Caco-2 (cell line): ENCODE measurements at regions not wholly inside any gene's neighbourhood (a gene's known extent, or its start where the extent isn't known, plus 50 kb on each side); places are given as distances from the start of the nearest gene placed in this dataset.
"Not testable (repeated sequence)": the region's sequence is repeated elsewhere in the genome, so short reads cannot be mapped to it uniquely, and the experiment has no call there.

Experiments
- BruUV-seq: library from RNA; stranded (reverse); fragments of 400-500 nt; replicated peaks from 2 replicates; lab custom pipeline; 2021; lab: Mats Ljungman, UMichigan
- CTCF ChIA-PET: fragments of 300-600 bp; sonication (Branson Sonifier 250); formaldehyde crosslinking; loops from one replicate; lab custom pipeline; 2022; ENCODE audit warnings: antibody characterized with exemption; lab: Charles Lee
- POLR2A ChIA-PET: fragments of 300-600 bp; sonication (Branson Sonifier 250); formaldehyde crosslinking; loops from one replicate; lab custom pipeline; 2022; ENCODE audit warnings: antibody characterized with exemption; lab: Charles Lee
- DNase-seq, 2 experiments: peaks; one replicate each; pipeline versions ENCODE4 v3.0.0 to v3.0.0-alpha.2; 2020 to 2022
- H3K27me3 ChIP-seq: replicated peaks from 2 replicates; pipeline ENCODE4 v1.6.0; 2011; ENCODE audit warnings: low read length; ENCODE audit not compliant: control insufficient read depth, insufficient read depth
- H3K36me3 ChIP-seq: 2 replicates; pipeline ENCODE4 v1.5.1; 2011; ENCODE audit warnings: low read length; ENCODE audit not compliant: control insufficient read depth, insufficient read depth
- H3K4me1 ChIP-seq: fragments of 250-450 bp; sonication (Bioruptor Pico); 2 replicates; pipeline ENCODE4 v1.5.1; 2020; ENCODE audit warnings: mild to moderate bottlenecking
- H3K4me3 ChIP-seq: 2 replicates; pipeline ENCODE4 v1.5.1; 2011; ENCODE audit warnings: low read depth, mild to moderate bottlenecking, control low read depth, low read length
- H3K9me3 ChIP-seq: fragments of 250-450 bp; sonication (Bioruptor Pico); 2 replicates; pipeline ENCODE4 v1.5.1; 2020; ENCODE audit warnings: mild to moderate bottlenecking, moderate library complexity
- H3K27ac Mint-ChIP-seq: one replicate; pipeline ENCODE4 v1.8.0; 2022; ENCODE audit warnings: mixed read lengths; ENCODE audit not compliant: unreplicated experiment
- H3K27me3 Mint-ChIP-seq: one replicate; pipeline ENCODE4 v1.8.0; 2022; ENCODE audit warnings: mixed read lengths; ENCODE audit not compliant: insufficient read depth, unreplicated experiment
- H3K36me3 Mint-ChIP-seq: one replicate; pipeline ENCODE4 v1.8.0; 2022; ENCODE audit warnings: mild to moderate bottlenecking, mixed read lengths; ENCODE audit not compliant: insufficient read depth, unreplicated experiment
- H3K4me1 Mint-ChIP-seq: one replicate; pipeline ENCODE4 v1.8.0; 2022; ENCODE audit warnings: low read depth, mixed read lengths; ENCODE audit not compliant: unreplicated experiment
- H3K4me3 Mint-ChIP-seq: one replicate; pipeline ENCODE4 v1.8.0; 2022; ENCODE audit warnings: mild to moderate bottlenecking, moderate library complexity, mixed read lengths; ENCODE audit not compliant: unreplicated experiment
- H3K9me3 Mint-ChIP-seq: one replicate; pipeline ENCODE4 v1.8.0; 2022; ENCODE audit warnings: mixed read lengths; ENCODE audit not compliant: unreplicated experiment
- intact Hi-C: fragments of 100-400 bp; cut with micrococcal nuclease; formaldehyde crosslinking; loops from one replicate; pipeline ENCODE4 v1.10.0; 2022; ENCODE audit not compliant: unreplicated experiment
- TF ChIP-seq, protein P1 (sequence below), 2 experiments: fragments of 200-600 bp in 1 of 2; IDR thresholded peaks; 1 replicate in 1 of 2; 2 replicates in 1 of 2; pipeline versions ENCODE4 v1.5.1 to v1.8.0; 2011 to 2022; ENCODE audit warnings: antibody characterized with exemption in 1 of 2, control low read depth in 1 of 2, inconsistent platforms in 1 of 2, low read depth in 1 of 2, low read length in 1 of 2, mild to moderate bottlenecking in 1 of 2, moderate library complexity in 1 of 2; ENCODE audit not compliant: insufficient read depth in 1 of 2, severe bottlenecking in 1 of 2, unreplicated experiment in 1 of 2

DNA sequence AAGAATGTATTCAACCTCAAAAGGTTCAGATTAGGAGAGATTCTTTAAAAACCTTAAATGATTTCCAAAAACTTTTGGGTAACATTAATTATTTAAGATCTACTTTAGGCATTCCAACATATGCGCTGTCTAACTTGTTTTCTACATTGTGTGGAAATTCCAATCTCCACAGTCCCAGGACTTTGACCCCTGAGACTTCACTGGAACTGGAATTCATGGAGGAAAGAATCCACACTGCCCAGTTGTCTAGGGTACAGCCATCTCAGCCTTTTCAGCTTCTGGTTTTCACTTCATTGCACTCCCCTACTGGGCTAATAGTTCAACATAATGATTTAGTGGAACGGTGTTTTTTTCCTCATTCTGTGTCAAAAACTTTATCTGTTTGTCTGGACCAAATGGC, 161.5 kb downstream of the IER5 start:
- H3K9me3 Mint-ChIP-seq: peaks cover 45% of the 10 kb centered on the region

DNA sequence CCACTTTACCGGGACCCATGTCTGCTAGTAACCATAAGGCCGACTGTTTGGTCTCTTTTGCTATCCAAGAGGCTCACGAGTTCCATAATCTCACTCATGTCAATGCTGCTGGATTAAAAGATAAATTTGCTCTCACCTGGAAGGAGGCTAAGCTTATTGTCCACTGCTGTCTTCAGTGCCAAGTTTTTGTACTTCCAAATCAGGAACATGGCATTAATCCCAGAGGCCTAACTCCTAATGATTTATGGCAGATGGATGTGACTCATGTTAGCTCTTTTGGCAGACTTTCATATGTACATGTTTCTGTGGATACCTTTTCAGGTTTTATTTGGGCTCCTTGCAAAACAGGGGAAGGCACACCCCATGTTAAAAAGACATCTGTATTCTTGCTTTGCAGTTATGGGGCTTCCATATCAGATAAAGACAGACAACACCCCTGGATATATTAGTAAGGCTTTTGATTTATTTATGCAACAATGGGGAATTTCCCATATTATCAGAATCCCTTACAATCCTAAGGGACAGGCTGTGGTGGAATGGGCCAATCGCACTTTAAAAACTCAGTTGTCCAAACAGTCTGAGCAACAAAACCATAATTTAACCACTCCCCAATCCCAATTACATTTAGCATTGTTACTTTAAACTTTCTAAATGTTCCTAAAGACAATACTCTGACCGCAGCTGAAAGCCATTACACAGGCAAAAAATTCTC, 162.7 kb downstream of the IER5 start:
- Mint-ChIP-seq H3K4me3 (no peak overlapping the region), H3K4me1 (no peaks in the 10 kb centered on the region), H3K27ac (no peak overlapping the region), H3K9me3 (peaks cover 50% of the 10 kb centered on the region), H3K36me3 (no peaks in the 10 kb centered on the region), H3K27me3 (no peaks in the 10 kb centered on the region)
- TF ChIP-seq, protein P1, sequence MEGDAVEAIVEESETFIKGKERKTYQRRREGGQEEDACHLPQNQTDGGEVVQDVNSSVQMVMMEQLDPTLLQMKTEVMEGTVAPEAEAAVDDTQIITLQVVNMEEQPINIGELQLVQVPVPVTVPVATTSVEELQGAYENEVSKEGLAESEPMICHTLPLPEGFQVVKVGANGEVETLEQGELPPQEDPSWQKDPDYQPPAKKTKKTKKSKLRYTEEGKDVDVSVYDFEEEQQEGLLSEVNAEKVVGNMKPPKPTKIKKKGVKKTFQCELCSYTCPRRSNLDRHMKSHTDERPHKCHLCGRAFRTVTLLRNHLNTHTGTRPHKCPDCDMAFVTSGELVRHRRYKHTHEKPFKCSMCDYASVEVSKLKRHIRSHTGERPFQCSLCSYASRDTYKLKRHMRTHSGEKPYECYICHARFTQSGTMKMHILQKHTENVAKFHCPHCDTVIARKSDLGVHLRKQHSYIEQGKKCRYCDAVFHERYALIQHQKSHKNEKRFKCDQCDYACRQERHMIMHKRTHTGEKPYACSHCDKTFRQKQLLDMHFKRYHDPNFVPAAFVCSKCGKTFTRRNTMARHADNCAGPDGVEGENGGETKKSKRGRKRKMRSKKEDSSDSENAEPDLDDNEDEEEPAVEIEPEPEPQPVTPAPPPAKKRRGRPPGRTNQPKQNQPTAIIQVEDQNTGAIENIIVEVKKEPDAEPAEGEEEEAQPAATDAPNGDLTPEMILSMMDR (IDR thresholded peaks at IDR 0.05; ENCODE audit: insufficient read depth in 1 of 2, low read depth in 1 of 2, low read length in 1 of 2, severe bottlenecking in 1 of 2, unreplicated experiment in 1 of 2): no peak
- Histone ChIP-seq H3K4me1 (no peaks in the 10 kb centered on the region), H3K9me3 (no peaks in the 10 kb centered on the region), H3K36me3 (no peaks in the 10 kb centered on the region), H3K4me3 (no peak overlapping the region), H3K27me3 (no peaks in the 10 kb centered on the region)
- ChIA-PET POLR2A (no interaction called here), CTCF (no interaction called here)
- no TSS peak for BruUV-seq
- intact Hi-C loops: no loop called here
- DNase-seq: no peak

More for the DNA sequence above, 161.5 kb downstream of the IER5 start:
- CTCF ChIA-PET: interaction anchor here (0.6 kb wide), 1 partner anchor 54 kb away, joined by 3 read pairs; no protein-coding TSS in a partner anchor
- Mint-ChIP-seq H3K27ac (no peak overlapping the region), H3K4me1 (no peaks in the 10 kb centered on the region), H3K4me3 (no peak overlapping the region), H3K36me3 (no peaks in the 10 kb centered on the region), H3K27me3 (no peaks in the 10 kb centered on the region)
- H3K4me1 ChIP-seq: no peaks in the 10 kb centered on the region
- POLR2A ChIA-PET: no interaction called here
- no peaks in the 10 kb centered on the region for H3K27me3 ChIP-seq
- no peak overlapping the region for H3K4me3 ChIP-seq
- BruUV-seq: no TSS peak
- intact Hi-C loops: no loop called here
- H3K9me3 ChIP-seq: 0 out of 2 replicates have a peak, but pooled peaks cover 3% of the 10 kb centered on the region
- H3K36me3 ChIP-seq: no peaks in the 10 kb centered on the region
- TF ChIP-seq, protein P1 (IDR thresholded peaks at IDR 0.05; ENCODE audit: insufficient read depth in 1 of 2, low read depth in 1 of 2, low read length in 1 of 2, severe bottlenecking in 1 of 2, unreplicated experiment in 1 of 2): no peak
- peak; percentile 38 to 43 for DNase-seq

DNA sequence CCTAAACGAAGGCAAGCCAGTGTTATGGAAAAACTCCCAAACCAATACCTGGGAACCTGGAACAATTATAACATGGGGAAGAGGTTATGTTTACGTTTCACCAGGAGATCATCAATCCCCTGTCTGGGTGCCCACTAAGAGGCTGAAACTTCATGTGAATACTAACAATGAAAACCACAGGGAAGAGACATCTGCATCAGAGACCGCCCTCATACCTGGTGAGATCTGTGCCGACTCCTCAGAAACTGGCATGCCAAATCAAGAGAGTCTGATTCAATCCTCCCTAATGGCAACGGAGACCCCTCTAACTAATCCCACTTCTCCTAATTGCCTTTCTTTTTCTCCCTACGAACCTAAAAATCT, 163.2 kb downstream of the IER5 start:
- no peak overlapping the region for H3K4me3 Mint-ChIP-seq
- Histone ChIP-seq H3K27me3 (no peaks in the 10 kb centered on the region), H3K4me1 (no peaks in the 10 kb centered on the region), H3K36me3 (no peaks in the 10 kb centered on the region), H3K9me3 (no peaks in the 10 kb centered on the region), H3K4me3 (no peak overlapping the region)
- peaks cover 5% of the 10 kb centered on the region for H3K27me3 Mint-ChIP-seq
- no TSS peak for BruUV-seq
- ChIA-PET POLR2A (no interaction called here), CTCF (no interaction called here)
- DNase-seq: no peak
- no peak overlapping the region for H3K27ac Mint-ChIP-seq
- TF ChIP-seq, protein P1 (IDR thresholded peaks at IDR 0.05; ENCODE audit: insufficient read depth in 1 of 2, low read depth in 1 of 2, low read length in 1 of 2, severe bottlenecking in 1 of 2, unreplicated experiment in 1 of 2): no peak
- intact Hi-C loops: no loop called here
- H3K9me3 Mint-ChIP-seq: peaks cover 48% of the 10 kb centered on the region
- H3K4me1 Mint-ChIP-seq: no peaks in the 10 kb centered on the region
- no peaks in the 10 kb centered on the region for H3K36me3 Mint-ChIP-seq

DNA sequence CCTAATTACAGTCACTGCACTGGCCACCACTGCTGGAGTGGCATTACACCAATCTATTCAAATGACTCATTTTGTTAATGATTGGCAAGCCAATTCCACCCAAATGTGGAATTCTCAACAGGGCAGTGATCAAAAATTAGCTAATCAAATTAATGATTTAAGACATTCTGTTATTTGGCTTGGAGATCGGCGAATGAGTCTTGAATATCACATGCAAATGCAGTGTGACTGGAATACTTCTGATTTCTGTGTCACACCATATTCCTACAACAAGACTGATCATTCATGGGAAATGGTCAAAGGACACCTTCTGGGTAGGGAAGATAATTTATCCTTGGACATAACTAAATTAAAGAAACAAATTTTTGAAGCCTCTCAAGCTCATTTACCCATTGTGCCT, 165.1 kb downstream of the IER5 start:
- H3K27ac Mint-ChIP-seq, H3K36me3 ChIP-seq, H3K4me1 ChIP-seq, H3K36me3 Mint-ChIP-seq, DNase-seq, H3K4me3 ChIP-seq, intact Hi-C loops, BruUV-seq, CTCF ChIA-PET, H3K9me3 ChIP-seq, H3K4me3 Mint-ChIP-seq, H3K27me3 ChIP-seq, H3K4me1 Mint-ChIP-seq, POLR2A ChIA-PET: not testable (repeated sequence)
- H3K27me3 Mint-ChIP-seq: peaks cover 11% of the 10 kb centered on the region
- H3K9me3 Mint-ChIP-seq: peaks cover 31% of the 10 kb centered on the region
